ENCODE measurements at regions not wholly inside any gene's neighbourhood (a gene's known extent, or its start where the extent isn't known, plus 50 kb on each side); places are given as distances from the start of the nearest gene placed in this dataset.

DNA sequence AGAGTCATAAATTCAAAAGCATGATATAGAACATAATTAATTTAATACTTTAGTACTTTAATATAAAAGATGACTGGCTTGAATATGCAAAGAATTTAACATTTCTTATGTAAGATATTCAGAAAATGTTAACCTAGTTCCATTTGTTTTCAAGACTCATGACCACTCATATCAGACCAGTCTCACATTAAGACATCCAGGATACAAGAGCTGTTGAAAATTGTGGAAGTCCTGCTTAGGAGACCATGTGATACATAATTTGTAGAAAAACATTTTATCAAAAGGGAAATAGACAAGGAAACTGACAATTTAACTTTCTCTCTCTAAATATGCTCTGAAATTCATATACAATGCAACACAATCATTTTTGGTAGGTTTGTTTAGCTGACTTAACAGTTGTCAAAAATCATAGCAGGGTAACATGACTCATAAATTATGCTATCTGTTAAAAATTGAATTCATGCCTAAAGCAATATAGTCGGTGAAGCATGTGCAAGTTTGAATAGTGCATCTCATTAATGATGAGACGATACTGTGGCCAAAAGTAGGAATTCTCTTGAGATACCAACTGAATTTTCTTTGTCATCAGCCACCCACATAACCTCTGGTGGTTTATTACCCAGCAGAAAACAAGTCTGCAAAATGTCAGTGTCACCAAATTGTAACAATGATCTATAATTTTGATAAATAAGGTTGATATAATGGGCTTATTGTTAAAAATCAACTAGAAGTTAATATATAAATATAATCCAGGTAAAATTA, 211.4 kb downstream of the GASK1B start:
- no peak for DNase-seq

DNA sequence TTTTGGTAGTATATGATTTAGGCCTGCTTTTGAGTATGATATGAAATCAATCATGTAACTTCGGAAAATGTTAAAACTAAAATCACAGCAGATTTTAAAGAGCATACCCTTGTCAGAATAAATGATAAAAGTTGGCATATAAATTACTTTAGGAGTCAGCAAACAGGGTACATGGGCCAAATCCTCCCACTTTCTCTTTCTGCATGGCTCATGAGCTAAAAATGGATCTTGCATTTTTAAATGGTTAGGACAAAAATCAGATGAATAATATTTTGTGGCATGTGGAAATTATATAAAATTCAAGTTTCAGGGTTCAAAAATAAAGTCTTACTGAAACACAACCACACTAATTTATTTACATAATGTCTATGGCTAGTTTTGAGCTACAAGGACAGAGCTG, 214.9 kb downstream of the GASK1B start:
- no peak for DNase-seq

DNA sequence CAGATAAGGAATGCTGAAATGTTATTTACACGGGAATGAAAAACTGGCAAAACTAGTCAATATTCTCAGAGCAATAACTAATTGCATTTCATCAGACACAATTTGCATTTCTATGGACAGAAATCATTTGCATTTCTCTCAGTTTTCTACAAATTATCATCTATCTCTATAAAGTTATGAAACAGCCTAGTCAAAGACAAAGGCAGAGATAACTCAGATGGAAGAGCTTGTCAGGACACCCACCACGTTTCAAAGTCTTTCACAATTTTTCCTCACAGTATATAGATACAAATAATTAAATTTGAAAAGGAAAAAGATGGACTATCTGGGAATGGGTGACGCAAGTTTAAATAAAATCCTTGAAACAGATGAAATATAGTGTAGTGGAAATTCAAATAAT, 230.8 kb downstream of the GASK1B start:
- DNase-seq = no peak

DNA sequence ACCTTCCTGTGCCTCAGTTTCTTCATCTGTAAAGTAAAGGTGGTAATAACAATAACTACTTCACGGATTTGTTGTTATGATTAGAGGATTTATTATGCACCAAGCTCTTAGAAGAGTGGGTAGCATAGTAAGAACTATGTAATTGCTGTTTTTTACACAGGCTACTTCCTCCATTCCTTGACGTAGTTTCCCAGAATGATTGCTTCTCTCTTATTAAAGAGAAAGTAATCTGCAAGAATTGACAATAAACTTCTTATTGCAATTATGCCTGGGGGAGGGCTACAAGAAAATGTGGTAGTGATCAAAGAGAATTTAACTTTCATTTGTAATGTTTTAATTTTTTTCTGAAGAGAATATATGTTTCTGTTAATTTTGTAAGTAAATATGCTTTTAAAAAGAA, 238.7 kb downstream of the GASK1B start:
- DNase-seq = no peak

DNA sequence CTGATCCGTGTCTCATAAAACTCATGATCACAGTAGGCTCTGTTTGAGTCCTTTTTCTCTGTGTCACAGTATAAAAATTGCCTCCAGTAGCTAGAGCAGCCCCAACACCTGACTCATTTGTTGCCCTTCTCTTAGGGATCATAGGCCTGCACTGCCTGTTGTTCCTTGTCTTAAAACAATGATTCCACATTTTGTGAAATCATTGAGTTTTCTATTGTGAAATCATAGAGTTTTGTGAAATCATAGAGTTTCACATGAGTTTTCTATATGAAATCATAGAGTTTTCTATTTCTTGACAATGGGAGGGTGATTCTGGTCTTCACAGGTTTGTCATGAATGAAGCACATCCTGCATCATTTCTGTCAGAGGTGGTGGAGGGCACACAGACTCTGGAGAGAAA, 239.9 kb downstream of the GASK1B start:
- no peak for DNase-seq

DNA sequence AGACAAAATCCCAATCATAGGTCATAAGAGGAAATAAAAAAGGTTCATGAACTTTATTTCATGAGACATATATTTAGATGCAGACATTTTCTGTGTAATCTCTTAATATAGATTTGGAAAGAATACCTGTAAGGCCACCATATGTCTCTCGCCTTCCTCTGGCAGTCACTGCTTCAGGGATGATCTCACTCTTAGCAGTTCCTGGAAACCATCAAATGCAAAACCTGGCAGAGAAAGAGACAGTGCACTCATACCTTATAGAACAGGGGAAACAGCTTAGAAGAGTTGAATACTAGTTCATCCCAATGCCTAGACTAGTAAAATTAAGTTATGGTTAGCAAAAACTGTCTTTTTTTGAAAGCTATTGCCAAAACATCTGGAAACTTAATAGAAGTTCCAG, 243.3 kb downstream of the GASK1B start:
- no peak for DNase-seq

DNA sequence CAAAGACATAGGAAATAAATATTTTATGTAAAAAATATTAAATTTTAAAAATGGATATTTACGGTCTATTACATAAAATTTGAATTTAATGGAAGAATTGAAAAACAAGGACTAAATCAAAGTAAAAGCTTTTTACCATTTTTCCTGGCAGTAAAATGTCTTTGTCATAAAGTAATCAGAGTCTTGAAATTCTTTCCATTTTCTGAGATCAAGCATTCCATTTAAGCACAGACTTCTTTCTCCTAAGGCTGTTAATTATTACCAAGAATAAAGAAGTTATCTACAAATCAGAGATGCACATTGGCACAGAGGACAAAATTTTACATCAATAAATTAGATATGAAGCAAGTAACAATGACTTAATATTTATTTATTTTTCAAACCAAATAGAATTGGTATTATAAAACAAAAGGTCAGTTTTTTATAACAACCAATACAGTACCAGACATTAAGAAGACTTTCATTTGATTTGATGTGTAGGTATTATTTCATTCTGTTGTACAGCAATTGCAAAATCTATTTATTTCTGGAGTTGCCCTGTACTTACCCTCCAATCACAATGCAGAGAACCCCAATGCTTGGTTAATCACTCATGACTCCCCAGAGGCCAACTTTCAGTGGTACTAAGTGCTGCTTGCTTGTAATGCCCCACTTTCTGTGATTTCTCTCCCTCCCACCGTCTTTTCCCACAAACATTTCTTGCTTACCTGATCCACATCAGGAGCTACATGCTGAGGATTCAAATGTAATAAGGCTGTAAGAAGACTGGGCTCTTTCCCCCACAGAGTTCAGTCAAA, 254.6 kb downstream of the GASK1B start:
- no peak for DNase-seq

DNA sequence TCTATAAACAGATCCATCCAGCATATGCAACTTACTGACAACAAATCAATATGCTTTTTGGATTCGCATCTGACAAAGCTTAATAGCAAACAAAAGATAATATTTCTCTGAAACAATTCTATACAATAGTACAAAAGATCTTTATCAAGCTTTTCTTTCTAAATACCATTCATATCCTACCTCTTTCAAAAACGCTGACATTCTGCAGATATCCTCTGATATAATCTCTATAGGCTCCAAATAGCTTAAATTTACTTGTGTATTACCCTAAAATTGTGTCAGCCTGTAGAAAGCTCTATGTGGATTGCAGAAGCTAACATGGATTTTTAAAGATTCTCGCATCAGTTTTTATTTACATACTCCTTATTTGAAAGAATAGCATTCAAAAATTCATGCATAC, 260.6 kb downstream of the GASK1B start:
- DNase-seq = no peak

DNA sequence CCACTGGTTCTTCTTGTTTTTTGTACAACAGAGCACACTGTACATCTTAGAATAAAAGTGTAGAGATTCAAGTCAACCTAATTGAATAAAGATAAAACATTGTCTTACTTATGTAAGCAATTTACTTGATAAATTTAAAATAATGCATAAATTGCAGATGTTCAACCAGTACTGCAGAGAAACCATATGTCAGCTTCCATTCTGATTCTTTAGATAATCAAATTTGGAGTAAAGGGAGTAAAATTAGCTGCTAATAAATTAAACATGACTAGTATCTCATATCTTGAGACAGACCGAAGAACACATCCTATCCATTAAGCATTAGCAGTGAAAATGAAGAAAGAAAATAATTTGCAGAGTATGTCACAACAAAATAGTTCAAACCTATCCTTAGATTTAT, 261.2 kb downstream of the GASK1B start:
- no peak for DNase-seq

DNA sequence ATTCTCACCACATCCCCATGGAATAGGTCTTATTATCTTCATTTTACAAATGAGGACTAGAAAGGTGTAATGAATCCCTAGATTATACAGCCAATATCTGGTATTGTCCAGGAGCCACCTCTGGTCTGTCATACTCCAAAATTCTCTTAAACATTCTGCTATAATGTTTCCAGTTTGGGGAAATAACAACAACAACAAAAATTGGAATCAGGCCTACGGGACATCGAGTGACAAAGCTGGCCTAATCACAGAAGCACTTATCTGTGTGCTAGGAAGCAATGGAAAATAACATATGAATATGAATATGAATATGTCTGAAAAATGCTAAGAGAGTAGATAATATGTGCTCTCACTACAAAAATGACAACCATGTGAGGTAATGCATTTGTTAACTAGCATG, 264.1 kb downstream of the GASK1B start:
- DNase-seq = no peak

DNA sequence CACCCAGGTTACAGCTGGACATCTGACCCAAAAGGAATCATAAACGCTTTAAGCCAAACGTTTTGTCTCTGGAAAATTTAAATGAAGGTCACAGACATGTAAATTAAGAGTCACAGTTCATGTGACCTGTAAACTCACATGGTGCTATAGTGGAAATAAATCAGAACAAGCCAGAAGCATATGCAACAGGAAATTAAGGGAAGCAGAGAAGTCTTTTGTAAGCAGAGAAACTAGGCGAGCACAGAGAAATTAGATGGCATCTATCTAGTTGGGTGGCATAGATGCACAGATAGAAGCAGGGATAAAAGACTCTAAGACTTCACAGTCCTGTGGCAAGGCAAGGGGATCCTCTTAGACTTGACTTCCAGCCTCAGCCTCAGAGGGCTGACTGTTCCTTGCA, 264.8 kb downstream of the GASK1B start:
- no peak for DNase-seq

DNA sequence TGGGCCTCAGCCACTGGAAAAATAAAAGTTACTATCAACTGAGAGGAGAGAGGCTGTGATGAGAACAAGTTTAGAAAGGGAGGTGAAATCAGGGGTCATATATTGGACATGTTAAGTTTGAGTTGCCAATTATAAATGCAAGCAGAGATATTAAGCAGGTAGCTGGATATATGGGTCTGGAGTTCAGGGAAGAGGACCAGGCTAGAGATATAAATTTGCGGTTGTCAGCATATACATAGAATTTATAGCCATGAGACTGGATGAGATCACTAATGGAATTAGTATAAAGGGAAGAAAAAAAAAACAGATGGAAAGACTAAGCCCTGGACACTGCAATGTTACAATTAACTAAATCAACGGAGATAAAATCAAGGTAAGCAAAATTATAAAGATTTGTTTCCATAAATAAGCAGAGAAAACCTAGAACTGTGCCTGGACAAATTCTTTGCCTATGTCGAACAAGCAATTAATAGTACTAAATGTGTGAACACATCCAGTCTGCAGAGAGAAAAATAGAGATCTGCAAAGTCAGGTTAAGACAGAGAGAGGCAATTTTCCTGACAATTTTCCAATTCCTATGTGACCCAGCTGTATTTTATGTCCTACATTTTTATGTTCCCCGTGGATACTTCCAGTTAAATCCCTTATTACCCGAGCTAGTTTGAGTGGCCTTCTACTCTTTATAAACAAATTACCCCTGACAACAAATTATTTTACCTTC, 265.4 kb downstream of the GASK1B start:
- no peak for DNase-seq

DNA sequence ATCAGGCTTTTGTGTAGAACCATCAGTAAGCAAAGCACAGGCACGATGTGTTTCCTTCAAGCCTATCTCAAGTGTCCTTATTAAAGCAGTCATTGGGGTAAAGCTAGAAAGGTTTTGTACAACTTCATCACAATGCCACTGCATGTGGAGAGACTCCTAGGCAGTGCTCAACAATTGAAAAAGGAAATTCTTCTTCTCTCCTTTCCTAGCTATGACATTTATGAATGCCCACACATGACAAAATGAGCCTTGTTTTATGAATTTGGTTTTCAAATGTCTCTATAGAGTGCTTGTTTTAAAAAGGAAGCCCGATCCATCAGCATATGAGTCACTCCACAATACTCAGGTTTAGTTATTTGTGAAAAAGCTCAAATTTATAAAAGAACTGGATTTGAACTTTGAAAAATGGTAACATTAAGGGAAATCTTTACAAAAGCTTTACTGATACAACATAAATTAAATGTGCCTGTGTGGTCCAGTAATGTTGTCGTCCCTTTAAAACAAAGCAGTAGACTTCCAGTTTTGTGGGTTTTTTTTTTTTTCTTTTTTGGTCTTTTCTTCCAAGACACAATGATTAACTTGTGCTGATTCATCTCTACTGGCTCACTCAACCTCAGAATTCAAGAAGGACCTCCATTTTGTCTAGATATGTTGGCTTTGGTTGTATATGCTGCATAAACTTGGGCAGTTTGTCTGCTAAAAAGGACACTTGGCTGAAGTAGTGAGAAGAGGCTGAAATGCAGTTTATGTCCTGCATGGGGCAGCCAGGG, 273.8 kb downstream of the GASK1B start:
- no peak for DNase-seq

DNA sequence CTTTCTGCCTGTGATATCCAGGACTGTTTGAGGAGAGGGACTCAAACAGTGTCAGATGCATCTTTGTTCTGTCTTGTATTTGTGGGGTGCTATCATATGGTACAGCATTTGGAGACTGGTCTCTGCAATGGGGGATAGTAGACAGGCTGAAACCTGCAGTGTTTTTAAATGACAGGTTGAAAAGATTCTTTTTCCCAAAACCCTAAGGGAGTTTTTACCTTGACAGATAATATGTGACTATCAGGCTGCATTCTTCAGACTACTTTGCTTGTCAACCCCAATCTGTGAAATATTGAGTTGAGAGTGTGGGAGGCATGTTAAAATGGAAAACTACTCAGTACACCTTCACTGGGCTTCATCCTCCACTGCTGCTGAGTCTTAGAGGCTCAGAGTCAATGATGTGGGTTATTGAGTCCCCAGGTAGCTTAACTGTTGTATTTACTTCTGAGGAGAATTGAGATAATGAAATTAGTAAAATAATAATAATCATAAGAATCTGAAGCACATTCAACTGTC, 274.9 kb downstream of the GASK1B start:
- no peak for DNase-seq

DNA sequence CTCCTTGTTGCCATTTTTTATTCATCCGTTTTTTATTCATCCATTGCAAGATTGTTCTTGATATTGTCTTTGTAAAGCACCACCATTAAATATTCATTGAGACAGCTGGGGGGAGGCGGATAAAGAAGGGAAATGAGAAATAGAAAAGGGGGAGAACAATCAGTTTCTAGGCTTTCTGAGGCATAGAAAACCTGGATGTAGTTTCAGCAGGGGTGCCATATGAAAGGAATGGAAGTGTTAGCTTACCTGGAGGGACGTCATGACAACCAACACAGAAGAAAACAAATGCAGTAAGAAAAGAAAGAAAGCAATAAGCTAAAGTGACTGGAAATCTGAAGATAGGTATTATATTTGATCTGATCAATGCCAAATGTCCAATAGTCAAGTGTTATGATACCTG, 276.1 kb downstream of the GASK1B start:
- DNase-seq = no peak

DNA sequence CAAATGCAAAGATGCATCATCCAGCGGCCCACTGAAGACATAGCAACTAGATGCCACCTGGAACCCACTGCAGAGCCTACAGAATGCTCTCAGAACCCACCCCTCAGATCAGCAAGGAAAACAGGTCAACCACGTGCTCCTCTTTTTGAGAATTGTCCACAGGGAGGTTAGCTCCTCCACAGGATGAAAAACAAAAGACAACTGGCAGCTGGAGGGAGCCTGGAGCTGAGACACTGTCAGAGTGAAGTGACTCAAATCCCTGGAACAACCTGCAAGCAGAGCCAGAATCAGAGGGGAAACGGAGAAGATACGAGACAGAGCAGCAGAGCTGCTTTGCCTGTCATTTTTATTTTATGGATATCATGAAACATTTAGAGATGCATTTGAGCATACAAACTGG, 277.6 kb downstream of the GASK1B start:
- no peak for DNase-seq

DNA sequence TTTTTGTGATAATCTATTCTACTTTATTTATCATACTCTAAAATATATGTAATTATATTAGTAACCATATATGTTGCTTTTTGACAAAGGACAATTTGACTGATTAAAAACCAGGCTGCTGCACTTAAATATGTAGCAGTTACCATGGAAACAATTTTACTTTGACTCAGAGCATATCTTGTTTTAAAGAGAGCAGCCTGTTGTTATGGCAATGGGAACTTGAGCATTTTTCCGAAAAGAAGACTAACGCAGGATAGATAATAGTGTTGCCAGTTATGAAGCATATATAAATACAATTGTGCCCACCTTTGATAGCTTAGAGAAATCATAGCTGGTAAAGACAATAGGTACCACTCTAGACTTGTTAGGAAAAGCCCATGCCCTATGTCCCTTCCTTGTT, 283.0 kb downstream of the GASK1B start:
- no peak for DNase-seq

DNA sequence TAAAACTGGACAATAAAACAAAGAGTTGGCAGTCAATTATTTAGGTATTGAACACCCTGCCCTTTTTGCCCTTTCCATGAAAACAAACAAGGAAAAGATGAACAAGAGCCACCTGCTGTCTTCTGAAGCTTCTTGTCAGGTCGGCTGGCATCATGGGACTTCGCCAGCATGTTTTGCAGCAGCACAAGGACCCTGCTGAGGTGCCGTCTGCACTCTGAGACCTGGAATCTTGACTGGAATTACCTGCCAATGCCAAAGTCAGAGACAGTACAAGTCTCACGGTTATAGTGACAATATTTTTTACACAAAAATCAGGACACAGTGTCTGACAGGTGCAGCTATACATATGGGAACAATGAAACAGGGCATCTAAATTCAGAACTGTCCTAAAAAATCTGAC, 284.5 kb downstream of the GASK1B start:
- no peak for DNase-seq

DNA sequence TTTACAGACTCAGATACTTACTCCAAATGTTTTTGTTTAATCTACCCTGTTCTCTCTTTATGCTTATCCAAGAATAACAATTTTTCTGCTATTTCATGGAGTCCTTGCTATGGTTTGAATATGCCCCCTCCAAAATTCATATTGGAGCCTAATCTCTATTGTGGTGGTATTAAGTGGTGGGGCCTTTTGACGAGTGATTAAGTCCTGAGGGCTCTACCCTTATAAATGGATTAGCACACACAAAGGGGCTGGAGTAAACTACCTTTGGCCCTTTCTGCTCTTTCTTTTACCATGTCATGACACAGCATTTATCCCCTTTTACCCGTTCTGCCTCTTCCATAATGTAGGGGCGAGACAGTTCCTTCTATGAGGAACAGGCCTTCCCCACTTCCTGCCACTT, 285.5 kb downstream of the GASK1B start:
- DNase-seq = no peak

DNA sequence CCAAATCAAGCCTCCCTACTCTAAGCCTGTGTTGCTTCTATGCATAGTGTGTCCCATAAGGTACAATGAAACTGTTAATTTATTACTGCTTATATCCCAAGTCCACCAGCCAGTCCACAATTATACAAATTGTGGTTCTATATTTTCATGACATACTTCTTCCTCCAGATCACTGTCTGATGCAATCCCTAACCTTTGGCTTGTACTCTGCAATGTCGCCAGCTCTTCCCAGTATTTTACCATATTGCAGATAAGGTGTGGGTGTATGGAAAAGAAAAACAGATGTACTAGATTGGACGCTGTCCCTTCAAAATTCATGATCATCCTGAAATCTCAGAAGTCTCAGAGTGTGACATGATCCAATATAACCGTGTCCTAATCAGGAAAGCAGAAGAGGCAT, 286.2 kb downstream of the GASK1B start:
- DNase-seq = no peak

DNA sequence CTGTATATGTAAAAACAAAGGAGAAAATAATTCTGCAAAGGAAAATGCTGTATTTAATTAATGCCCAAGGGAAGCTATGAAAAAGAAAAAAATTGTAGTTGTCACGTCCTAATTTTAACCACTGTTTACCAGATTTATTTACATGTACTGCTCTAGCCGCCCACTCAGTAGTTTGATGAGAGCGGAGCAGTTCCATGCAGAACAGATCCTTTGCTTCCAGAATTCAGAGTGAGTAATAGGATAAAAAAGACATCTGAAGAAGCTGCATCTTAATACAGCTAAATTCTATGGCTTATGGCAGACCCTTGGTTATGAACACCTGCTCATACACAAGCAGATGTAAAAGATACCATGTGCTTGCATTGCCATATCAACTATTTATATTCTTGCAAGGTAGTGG, 287.0 kb downstream of the GASK1B start:
- DNase-seq = no peak

DNA sequence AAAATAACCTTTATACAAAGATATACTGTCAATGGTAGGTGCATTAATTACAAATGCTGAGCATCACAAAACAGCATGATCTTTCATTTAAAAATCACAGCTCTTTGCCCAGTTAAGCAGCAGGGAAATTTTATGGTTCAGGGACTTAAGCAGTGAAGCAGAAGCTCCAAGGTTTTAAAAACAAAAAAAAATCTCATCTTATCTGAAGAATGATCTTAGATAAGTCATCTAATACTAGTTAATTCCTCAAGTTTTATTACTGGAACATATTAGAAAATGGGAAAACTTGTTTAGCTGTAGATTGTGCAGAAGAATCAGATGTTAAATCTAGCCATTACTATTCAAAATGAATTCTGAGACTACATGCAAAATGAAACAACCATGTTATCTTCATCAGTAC, 289.9 kb downstream of the GASK1B start:
- DNase-seq = no peak

DNA sequence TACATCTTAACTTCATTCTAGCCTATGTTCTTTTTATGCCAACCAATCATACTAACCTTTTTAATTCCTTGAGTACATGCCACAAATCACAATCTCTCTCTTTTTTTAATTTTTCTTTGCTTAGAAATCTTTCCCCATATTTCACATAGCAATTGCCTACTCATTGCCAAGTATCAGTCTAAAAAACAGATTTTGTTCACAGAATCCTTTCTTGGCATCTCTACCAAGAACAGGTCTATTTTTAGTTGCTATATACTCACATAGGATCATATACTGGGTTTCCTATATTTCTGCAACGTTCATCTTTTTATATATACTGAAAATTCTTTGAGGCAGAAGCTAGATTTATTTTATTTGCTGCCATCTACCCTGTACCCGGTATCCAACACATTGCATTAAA, 292.1 kb downstream of the GASK1B start:
- no peak for DNase-seq

All from activated CD4-positive, alpha-beta T cell treated with anti-CD3 and anti-CD28 coated beads, Interleukin-2, amount 50 U/mL, for 48 hours (primary cell).